ENCODE measurements at regions not wholly inside any gene's neighbourhood (a gene's known extent, or its start where the extent isn't known, plus 50 kb on each side); places are given as distances from the start of the nearest gene placed in this dataset.

DNA sequence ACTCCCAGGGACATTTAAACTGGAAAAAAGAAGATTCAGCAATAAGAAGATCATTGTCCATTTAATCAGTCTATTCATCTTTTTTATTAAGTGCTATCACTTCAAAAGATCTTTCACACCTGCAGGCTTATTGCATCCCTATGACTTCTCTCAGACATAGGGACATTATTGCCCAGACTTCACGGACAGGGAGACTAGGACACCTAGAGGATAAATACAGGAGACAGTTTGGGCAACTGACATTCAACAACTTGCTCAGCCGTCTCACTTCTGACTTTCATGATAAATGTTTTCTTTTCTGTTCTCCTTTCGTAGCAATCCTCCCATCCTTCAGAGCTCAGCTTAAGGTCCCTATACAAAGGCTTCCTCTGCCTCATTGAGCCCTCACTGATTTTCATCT, 84.3 kb downstream of the TMEM30B start:
- Histone ChIP-seq H3K4me1 (ENCODE audit: control insufficient read depth in 4 of 4, insufficient read depth in 4 of 4, low read length in 3 of 4) (no peaks in the 10 kb centered on the region), H3K9me3 (ENCODE audit: control insufficient read depth in 4 of 4, low read length in 3 of 4) (no peaks in the 10 kb centered on the region), H3K36me3 (ENCODE audit: control insufficient read depth in 4 of 4, insufficient read depth in 3 of 4, low read depth in 1 of 4, low read length in 3 of 4) (no peaks in the 10 kb centered on the region), H3K9ac (ENCODE audit: low read depth in 1 of 2, low read length in 2 of 2) (no peak overlapping the region), H3K27me3 (ENCODE audit: control insufficient read depth in 4 of 4, insufficient read depth in 4 of 4, low read length in 3 of 4) (no peaks in the 10 kb centered on the region), H3K27ac (ENCODE audit: low read depth in 1 of 2, low read length in 2 of 2) (no peak overlapping the region), H3K4me3 (ENCODE audit: low read depth in 1 of 3, low read length in 3 of 3) (no peak overlapping the region)
- WGBS, result 56% methylated on average over 3 of the region's 3 CpGs
- no peak for DNase-seq (ENCODE audit: low spot score)
- TF ChIP-seq EGR1 (IDR thresholded peaks at IDR 0.05; ENCODE audit: low read depth in 2 of 2) (no peak), GABPA (IDR thresholded peaks at IDR 0.05 in 1 of 2, conservative IDR thresholded peaks at IDR 0.05 in 1 of 2) (no peak), RAD21 (IDR thresholded peaks at IDR 0.05) (peak; percentile 39 to 53), ATF3 (IDR thresholded peaks at IDR 0.05) (no peak)
- TF ChIP-seq, protein P1, sequence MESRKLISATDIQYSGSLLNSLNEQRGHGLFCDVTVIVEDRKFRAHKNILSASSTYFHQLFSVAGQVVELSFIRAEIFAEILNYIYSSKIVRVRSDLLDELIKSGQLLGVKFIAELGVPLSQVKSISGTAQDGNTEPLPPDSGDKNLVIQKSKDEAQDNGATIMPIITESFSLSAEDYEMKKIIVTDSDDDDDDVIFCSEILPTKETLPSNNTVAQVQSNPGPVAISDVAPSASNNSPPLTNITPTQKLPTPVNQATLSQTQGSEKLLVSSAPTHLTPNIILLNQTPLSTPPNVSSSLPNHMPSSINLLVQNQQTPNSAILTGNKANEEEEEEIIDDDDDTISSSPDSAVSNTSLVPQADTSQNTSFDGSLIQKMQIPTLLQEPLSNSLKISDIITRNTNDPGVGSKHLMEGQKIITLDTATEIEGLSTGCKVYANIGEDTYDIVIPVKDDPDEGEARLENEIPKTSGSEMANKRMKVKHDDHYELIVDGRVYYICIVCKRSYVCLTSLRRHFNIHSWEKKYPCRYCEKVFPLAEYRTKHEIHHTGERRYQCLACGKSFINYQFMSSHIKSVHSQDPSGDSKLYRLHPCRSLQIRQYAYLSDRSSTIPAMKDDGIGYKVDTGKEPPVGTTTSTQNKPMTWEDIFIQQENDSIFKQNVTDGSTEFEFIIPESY (IDR thresholded peaks at IDR 0.05), result no peak
- TF ChIP-seq, protein P2, sequence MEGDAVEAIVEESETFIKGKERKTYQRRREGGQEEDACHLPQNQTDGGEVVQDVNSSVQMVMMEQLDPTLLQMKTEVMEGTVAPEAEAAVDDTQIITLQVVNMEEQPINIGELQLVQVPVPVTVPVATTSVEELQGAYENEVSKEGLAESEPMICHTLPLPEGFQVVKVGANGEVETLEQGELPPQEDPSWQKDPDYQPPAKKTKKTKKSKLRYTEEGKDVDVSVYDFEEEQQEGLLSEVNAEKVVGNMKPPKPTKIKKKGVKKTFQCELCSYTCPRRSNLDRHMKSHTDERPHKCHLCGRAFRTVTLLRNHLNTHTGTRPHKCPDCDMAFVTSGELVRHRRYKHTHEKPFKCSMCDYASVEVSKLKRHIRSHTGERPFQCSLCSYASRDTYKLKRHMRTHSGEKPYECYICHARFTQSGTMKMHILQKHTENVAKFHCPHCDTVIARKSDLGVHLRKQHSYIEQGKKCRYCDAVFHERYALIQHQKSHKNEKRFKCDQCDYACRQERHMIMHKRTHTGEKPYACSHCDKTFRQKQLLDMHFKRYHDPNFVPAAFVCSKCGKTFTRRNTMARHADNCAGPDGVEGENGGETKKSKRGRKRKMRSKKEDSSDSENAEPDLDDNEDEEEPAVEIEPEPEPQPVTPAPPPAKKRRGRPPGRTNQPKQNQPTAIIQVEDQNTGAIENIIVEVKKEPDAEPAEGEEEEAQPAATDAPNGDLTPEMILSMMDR (IDR thresholded peaks at IDR 0.05; ENCODE audit: low read depth, low read length, missing input control), result no peak

GRCh38 chr14:61196034-61196433, 85.1 kb downstream of the TMEM30B start:
- DNase-seq (ENCODE audit: low spot score), result no peak
- Histone ChIP-seq H3K36me3 (ENCODE audit: control insufficient read depth in 4 of 4, insufficient read depth in 3 of 4, low read depth in 1 of 4, low read length in 3 of 4) (no peaks in the 10 kb centered on the region), H3K4me3 (ENCODE audit: low read depth in 1 of 3, low read length in 3 of 3) (no peak overlapping the region), H3K9me3 (ENCODE audit: control insufficient read depth in 4 of 4, low read length in 3 of 4) (no peaks in the 10 kb centered on the region), H3K9ac (ENCODE audit: low read depth in 1 of 2, low read length in 2 of 2) (no peak overlapping the region), H3K4me1 (ENCODE audit: control insufficient read depth in 4 of 4, insufficient read depth in 4 of 4, low read length in 3 of 4) (no peaks in the 10 kb centered on the region), H3K27me3 (ENCODE audit: control insufficient read depth in 4 of 4, insufficient read depth in 4 of 4, low read length in 3 of 4) (no peaks in the 10 kb centered on the region), H3K27ac (ENCODE audit: low read depth in 1 of 2, low read length in 2 of 2) (no peak overlapping the region)
- WGBS, result 90% methylated on average over 2 of the region's 2 CpGs
- TF ChIP-seq, protein P1 (IDR thresholded peaks at IDR 0.05), result no peak

- no peak for DNase-seq (ENCODE audit: low spot score)
These were observed 87.7 kb downstream of the TMEM30B start for GRCh38 chr14:61193476-61193875.

More at GRCh38 chr14:61193476-61193875, 87.7 kb downstream of the TMEM30B start:
- TF ChIP-seq, protein P3, sequence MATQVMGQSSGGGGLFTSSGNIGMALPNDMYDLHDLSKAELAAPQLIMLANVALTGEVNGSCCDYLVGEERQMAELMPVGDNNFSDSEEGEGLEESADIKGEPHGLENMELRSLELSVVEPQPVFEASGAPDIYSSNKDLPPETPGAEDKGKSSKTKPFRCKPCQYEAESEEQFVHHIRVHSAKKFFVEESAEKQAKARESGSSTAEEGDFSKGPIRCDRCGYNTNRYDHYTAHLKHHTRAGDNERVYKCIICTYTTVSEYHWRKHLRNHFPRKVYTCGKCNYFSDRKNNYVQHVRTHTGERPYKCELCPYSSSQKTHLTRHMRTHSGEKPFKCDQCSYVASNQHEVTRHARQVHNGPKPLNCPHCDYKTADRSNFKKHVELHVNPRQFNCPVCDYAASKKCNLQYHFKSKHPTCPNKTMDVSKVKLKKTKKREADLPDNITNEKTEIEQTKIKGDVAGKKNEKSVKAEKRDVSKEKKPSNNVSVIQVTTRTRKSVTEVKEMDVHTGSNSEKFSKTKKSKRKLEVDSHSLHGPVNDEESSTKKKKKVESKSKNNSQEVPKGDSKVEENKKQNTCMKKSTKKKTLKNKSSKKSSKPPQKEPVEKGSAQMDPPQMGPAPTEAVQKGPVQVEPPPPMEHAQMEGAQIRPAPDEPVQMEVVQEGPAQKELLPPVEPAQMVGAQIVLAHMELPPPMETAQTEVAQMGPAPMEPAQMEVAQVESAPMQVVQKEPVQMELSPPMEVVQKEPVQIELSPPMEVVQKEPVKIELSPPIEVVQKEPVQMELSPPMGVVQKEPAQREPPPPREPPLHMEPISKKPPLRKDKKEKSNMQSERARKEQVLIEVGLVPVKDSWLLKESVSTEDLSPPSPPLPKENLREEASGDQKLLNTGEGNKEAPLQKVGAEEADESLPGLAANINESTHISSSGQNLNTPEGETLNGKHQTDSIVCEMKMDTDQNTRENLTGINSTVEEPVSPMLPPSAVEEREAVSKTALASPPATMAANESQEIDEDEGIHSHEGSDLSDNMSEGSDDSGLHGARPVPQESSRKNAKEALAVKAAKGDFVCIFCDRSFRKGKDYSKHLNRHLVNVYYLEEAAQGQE (IDR thresholded peaks at IDR 0.05), result no peak
- TF ChIP-seq, protein P2 (IDR thresholded peaks at IDR 0.05; ENCODE audit: low read depth, low read length, missing input control), result no peak
- no peak for TF ChIP-seq HNF4A (conservative IDR thresholded peaks at IDR 0.05)
- no peak for TF ChIP-seq YY1 (IDR thresholded peaks at IDR 0.05)
- TF ChIP-seq HNF4G (IDR thresholded peaks at IDR 0.05), result no peak
- TF ChIP-seq FOXA1 (IDR thresholded peaks at IDR 0.05), result no peak
- no peak for TF ChIP-seq MAX (IDR thresholded peaks at IDR 0.05)
- no peak for TF ChIP-seq RXRA (IDR thresholded peaks at IDR 0.05)
- no peak for TF ChIP-seq FOXA2 (IDR thresholded peaks at IDR 0.05)
- Histone ChIP-seq H3K4me3 (ENCODE audit: low read depth in 1 of 3, low read length in 3 of 3) (no peak overlapping the region), H3K36me3 (ENCODE audit: control insufficient read depth in 4 of 4, insufficient read depth in 3 of 4, low read depth in 1 of 4, low read length in 3 of 4) (no peaks in the 10 kb centered on the region), H3K27ac (ENCODE audit: low read depth in 1 of 2, low read length in 2 of 2) (no peak overlapping the region), H3K9me3 (ENCODE audit: control insufficient read depth in 4 of 4, low read length in 3 of 4) (no peaks in the 10 kb centered on the region), H3K4me1 (ENCODE audit: control insufficient read depth in 4 of 4, insufficient read depth in 4 of 4, low read length in 3 of 4) (peaks cover 0 to 5% (median 4%) of the 10 kb centered on the region in 4 donors), H3K9ac (ENCODE audit: low read depth in 1 of 2, low read length in 2 of 2) (no peak overlapping the region), H3K27me3 (ENCODE audit: control insufficient read depth in 4 of 4, insufficient read depth in 4 of 4, low read length in 3 of 4) (no peaks in the 10 kb centered on the region)
- WGBS, result 86% methylated on average over 1 of the region's 1 CpG

Data from liver (tissue), 8 donors.